ENCODE measurements at regions not wholly inside any gene's neighbourhood (a gene's known extent, or its start where the extent isn't known, plus 50 kb on each side); places are given as distances from the start of the nearest gene placed in this dataset.

DNA sequence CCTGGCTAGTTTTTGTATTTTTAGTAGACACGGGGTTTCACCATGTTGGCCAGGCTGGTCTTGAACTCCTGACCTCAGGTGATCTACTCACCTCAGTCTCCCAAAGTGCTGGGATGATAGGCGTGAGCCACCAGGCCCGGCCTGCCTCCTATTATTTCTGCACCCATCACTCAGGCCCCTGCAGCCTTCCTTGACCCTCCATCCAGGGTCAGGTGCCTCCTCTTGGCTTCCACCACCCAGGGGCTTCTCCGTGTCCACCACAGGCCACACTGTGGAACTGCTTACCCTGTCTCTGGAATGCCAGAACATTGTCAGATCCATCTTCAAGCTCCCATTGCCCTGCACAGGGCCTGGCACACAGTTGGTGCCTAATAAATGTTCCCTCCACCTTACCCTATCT is 75.4 kb upstream of the RTL6 start (continued):
- TF ChIP-seq ARNTL (CRISPR knock-in tag; IDR thresholded peaks at IDR 0.05; ENCODE audit: borderline replicate concordance, low read depth) (no peak), SNAI2 (CRISPR knock-in tag; IDR thresholded peaks at IDR 0.05) (no peak), TOX (CRISPR knock-in tag; IDR thresholded peaks at IDR 0.05; ENCODE audit: borderline replicate concordance) (no peak), CSDC2 (CRISPR knock-in tag; IDR thresholded peaks at IDR 0.05) (no peak), TCF4 (CRISPR knock-in tag; IDR thresholded peaks at IDR 0.05; ENCODE audit: borderline replicate concordance) (no peak)
- TF ChIP-seq, protein P1, sequence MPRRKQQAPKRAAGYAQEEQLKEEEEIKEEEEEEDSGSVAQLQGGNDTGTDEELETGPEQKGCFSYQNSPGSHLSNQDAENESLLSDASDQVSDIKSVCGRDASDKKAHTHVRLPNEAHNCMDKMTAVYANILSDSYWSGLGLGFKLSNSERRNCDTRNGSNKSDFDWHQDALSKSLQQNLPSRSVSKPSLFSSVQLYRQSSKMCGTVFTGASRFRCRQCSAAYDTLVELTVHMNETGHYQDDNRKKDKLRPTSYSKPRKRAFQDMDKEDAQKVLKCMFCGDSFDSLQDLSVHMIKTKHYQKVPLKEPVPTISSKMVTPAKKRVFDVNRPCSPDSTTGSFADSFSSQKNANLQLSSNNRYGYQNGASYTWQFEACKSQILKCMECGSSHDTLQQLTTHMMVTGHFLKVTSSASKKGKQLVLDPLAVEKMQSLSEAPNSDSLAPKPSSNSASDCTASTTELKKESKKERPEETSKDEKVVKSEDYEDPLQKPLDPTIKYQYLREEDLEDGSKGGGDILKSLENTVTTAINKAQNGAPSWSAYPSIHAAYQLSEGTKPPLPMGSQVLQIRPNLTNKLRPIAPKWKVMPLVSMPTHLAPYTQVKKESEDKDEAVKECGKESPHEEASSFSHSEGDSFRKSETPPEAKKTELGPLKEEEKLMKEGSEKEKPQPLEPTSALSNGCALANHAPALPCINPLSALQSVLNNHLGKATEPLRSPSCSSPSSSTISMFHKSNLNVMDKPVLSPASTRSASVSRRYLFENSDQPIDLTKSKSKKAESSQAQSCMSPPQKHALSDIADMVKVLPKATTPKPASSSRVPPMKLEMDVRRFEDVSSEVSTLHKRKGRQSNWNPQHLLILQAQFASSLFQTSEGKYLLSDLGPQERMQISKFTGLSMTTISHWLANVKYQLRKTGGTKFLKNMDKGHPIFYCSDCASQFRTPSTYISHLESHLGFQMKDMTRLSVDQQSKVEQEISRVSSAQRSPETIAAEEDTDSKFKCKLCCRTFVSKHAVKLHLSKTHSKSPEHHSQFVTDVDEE (CRISPR knock-in tag; IDR thresholded peaks at IDR 0.05): no peak

- TF ChIP-seq, protein P2, sequence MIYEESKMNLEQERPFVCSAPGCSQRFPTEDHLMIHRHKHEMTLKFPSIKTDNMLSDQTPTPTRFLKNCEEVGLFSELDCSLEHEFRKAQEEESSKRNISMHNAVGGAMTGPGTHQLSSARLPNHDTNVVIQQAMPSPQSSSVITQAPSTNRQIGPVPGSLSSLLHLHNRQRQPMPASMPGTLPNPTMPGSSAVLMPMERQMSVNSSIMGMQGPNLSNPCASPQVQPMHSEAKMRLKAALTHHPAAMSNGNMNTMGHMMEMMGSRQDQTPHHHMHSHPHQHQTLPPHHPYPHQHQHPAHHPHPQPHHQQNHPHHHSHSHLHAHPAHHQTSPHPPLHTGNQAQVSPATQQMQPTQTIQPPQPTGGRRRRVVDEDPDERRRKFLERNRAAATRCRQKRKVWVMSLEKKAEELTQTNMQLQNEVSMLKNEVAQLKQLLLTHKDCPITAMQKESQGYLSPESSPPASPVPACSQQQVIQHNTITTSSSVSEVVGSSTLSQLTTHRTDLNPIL (CRISPR knock-in tag; IDR thresholded peaks at IDR 0.05; ENCODE audit: low read depth): no peak
- TF ChIP-seq ZFP30 (CRISPR knock-in tag; IDR thresholded peaks at IDR 0.05) (no peak), SNAI2 (CRISPR knock-in tag; IDR thresholded peaks at IDR 0.05) (no peak), BACH2 (CRISPR knock-in tag; IDR thresholded peaks at IDR 0.05; ENCODE audit: borderline replicate concordance) (no peak), ZC3H10 (CRISPR knock-in tag; IDR thresholded peaks at IDR 0.05) (no peak), ZFP3 (CRISPR knock-in tag; IDR thresholded peaks at IDR 0.05) (no peak), RARB (CRISPR knock-in tag; IDR thresholded peaks at IDR 0.05) (no peak)
- no peak for ATAC-seq
Measured at GRCh38 chr22:44572414-44573207, 74.6 kb upstream of the RTL6 start.

GRCh38 chr22:44571566-44572413 is 73.8 kb upstream of the RTL6 start:
- TF ChIP-seq OSR1 (CRISPR knock-in tag; IDR thresholded peaks at IDR 0.05): no peak
- TF ChIP-seq CSDC2 (CRISPR knock-in tag; IDR thresholded peaks at IDR 0.05): no peak
- no peak for TF ChIP-seq GLIS3 (CRISPR knock-in tag; IDR thresholded peaks at IDR 0.05)
- TF ChIP-seq RARB (CRISPR knock-in tag; IDR thresholded peaks at IDR 0.05): no peak
- no peak for TF ChIP-seq ZNF565 (CRISPR knock-in tag; conservative IDR thresholded peaks at IDR 0.05; ENCODE audit: low read depth)
- no peak for TF ChIP-seq TCF4 (CRISPR knock-in tag; IDR thresholded peaks at IDR 0.05; ENCODE audit: borderline replicate concordance)
- TF ChIP-seq, protein P1 (CRISPR knock-in tag; IDR thresholded peaks at IDR 0.05): no peak
- no peak for TF ChIP-seq CSRNP3 (CRISPR knock-in tag; IDR thresholded peaks at IDR 0.05)
- TF ChIP-seq TOX (CRISPR knock-in tag; IDR thresholded peaks at IDR 0.05; ENCODE audit: borderline replicate concordance): no peak
- TF ChIP-seq, protein P2 (CRISPR knock-in tag; IDR thresholded peaks at IDR 0.05; ENCODE audit: low read depth): no peak
- no peak for ATAC-seq
